ENCODE measurements at regions not wholly inside any gene's neighbourhood (a gene's known extent, or its start where the extent isn't known, plus 50 kb on each side); places are given as distances from the start of the nearest gene placed in this dataset.
"Not testable (repeated sequence)": the region's sequence is repeated elsewhere in the genome, so short reads cannot be mapped to it uniquely, and the experiment has no call there.

GRCh38 chr1:172839639-172840038 lies 180.7 kb downstream of the FASLG start:
- DNase-seq, result not testable (repeated sequence)

- no peak for DNase-seq
Measured at GRCh38 chr1:172843444-172843843, 184.5 kb downstream of the FASLG start.

- DNase-seq, result peak; percentile 76
Measured at GRCh38 chr1:172845371-172845770, 186.5 kb downstream of the FASLG start.

- DNase-seq, result no peak
Measured at GRCh38 chr1:172845865-172846264, 187.0 kb downstream of the FASLG start.

- not testable (repeated sequence) for DNase-seq
Measured at GRCh38 chr1:172847814-172848213, 188.9 kb downstream of the FASLG start.

- DNase-seq, result no peak
Measured at GRCh38 chr1:172849653-172850052, 190.8 kb downstream of the FASLG start.

- DNase-seq, result no peak
Measured at GRCh38 chr1:172851077-172851476, 192.2 kb downstream of the FASLG start.

GRCh38 chr1:172851856-172852255 lies 193.0 kb downstream of the FASLG start:
- DNase-seq, result no peak

- not testable (repeated sequence) for DNase-seq
Measured at GRCh38 chr1:172855983-172856382, 194.8 kb downstream of the TNFSF18 start.

GRCh38 chr1:172863031-172863430 lies 187.7 kb downstream of the TNFSF18 start:
- no peak for DNase-seq

GRCh38 chr1:172867216-172867818 lies 183.4 kb downstream of the TNFSF18 start:
- no peak for DNase-seq

- DNase-seq, result no peak
Measured at GRCh38 chr1:172870901-172871606, 179.7 kb downstream of the TNFSF18 start.

GRCh38 chr1:172874950-172875349 lies 175.8 kb downstream of the TNFSF18 start:
- DNase-seq, result no peak

GRCh38 chr1:172875892-172876291 lies 174.8 kb downstream of the TNFSF18 start:
- no peak for DNase-seq

- no peak for DNase-seq
Measured at GRCh38 chr1:172882385-172882784, 168.4 kb downstream of the TNFSF18 start.

- peak; percentile 18 for DNase-seq
Measured at GRCh38 chr1:172882791-172883386, 167.9 kb downstream of the TNFSF18 start.

GRCh38 chr1:172883387-172883791 lies 167.4 kb downstream of the TNFSF18 start:
- DNase-seq, result no peak

- DNase-seq, result peak; percentile 27
Measured at GRCh38 chr1:172883844-172884243, 166.9 kb downstream of the TNFSF18 start.

GRCh38 chr1:172885411-172885810 lies 165.3 kb downstream of the TNFSF18 start:
- no peak for DNase-seq

- DNase-seq, result no peak
Measured at GRCh38 chr1:172885971-172886370, 164.8 kb downstream of the TNFSF18 start.

GRCh38 chr1:172887162-172887561 lies 163.6 kb downstream of the TNFSF18 start:
- DNase-seq, result no peak

- DNase-seq, result no peak
Measured at GRCh38 chr1:172893146-172893841, 157.4 kb downstream of the TNFSF18 start.

GRCh38 chr1:172894349-172895049 lies 156.2 kb downstream of the TNFSF18 start:
- DNase-seq, result no peak
